Activated naive CD4-positive, alpha-beta T cell (primary cell): ENCODE measurements at regions not wholly inside any gene's neighbourhood (a gene's known extent, or its start where the extent isn't known, plus 50 kb on each side); places are given as distances from the start of the nearest gene placed in this dataset.
A peak's percentile ranks its signal among the peaks of the same experiment; 100 is the strongest.

Experiments
- DNase-seq, 4 experiments: peaks; one replicate each; lab custom pipeline; 2025; lab: John Stamatoyannopoulos, UW

DNA sequence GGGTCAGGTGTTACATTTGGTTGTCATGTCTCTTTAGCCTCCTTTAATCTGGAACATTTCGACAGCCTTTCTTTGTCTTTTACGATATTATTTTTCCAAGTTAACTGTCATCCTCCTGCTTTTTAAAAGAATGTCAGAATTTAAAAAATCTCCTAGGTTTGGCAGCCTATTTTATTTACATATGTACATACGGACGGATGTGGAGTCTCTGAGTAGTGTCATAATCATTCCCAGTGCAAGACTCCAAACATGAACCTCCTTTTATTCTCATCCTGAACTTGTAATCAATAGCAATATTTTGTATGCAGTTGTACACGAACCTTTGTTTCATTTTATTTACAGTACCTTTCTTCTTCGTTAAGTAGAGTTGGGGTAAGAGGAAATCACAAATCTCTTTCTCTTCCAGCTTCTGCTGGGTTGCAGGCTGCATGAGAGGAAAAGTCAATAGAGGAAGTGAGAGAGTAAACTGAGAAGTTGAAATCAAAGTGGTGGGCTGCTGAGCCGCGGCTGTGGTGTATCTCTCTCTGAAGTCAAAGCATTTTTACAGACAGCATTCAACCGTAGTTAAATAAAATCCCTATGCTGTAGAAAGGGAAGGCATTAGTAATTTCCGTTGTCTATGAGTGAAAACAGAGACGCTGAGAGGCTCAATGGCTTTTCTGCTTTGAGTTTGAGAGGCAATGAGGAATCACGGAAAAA, 53.9 kb upstream of the RPS6KA3 start:
- DNase-seq: peak in 1 of 4 experiments; percentile 2

DNA sequence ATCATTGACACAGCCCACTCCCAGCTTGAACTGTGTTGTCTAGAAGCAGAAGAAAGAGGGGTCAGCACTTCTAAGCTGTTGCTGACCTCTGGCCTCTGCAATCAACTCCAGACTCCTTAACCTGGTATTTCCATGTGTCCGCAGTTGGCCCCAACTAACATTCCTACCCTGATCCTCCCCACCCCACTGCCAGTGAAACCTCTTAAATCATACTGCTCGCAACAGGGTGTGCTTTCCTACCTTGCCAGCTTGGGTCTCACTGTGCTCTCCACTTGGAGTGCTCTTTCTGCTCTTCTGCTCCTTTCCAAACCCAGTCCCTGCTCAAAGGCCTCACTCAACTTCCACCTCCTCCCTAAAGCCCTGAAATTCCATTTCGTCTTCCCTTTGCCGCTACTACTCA, 52.3 kb upstream of the RPS6KA3 start:
- DNase-seq: no peak

DNA sequence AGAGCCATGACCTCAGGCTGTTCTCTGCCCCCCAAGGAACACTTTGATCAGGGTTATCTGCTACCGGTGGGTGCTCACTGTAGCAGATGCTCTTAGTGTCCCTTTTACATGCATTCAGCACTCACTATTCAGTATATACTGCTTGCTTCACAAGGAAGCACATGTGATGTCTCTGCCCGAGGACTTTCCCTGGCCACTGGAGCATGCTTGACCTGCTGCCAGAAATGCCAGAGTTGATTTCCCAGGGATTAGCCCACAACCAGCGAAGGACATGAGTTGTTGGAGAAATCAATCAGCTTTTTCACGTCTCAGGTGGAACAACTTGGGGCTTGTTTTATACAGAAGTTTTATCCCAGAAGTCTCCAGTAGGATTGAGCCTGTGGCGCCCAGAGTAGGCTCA, 51.2 kb upstream of the RPS6KA3 start:
- DNase-seq: no peak
